ENCODE measurements at regions not wholly inside any gene's neighbourhood (a gene's known extent, or its start where the extent isn't known, plus 50 kb on each side); places are given as distances from the start of the nearest gene placed in this dataset.
A peak's percentile ranks its signal among the peaks of the same experiment; 100 is the strongest.

GRCh38 chr22:47659467-47660223, 897.2 kb downstream of the TBC1D22A start:
- DNase-seq (ENCODE audit: low spot score): no peak

GRCh38 chr22:47658182-47658581, 895.7 kb downstream of the TBC1D22A start:
- DNase-seq (ENCODE audit: low spot score): no peak

- no peak for DNase-seq (ENCODE audit: low spot score)
These were observed 894.8 kb downstream of the TBC1D22A start for GRCh38 chr22:47657224-47657623.

- DNase-seq (ENCODE audit: low spot score): no peak
These were observed 894.4 kb downstream of the TBC1D22A start for GRCh38 chr22:47656806-47657205.

- no peak for DNase-seq (ENCODE audit: low spot score)
These were observed 893.5 kb downstream of the TBC1D22A start for GRCh38 chr22:47655930-47656329.

- no peak for DNase-seq (ENCODE audit: low spot score)
These were observed 892.6 kb downstream of the TBC1D22A start for GRCh38 chr22:47654922-47655491.

- DNase-seq (ENCODE audit: low spot score): no peak
These were observed 891.5 kb downstream of the TBC1D22A start for GRCh38 chr22:47653921-47654320.

GRCh38 chr22:47651216-47651987, 889.0 kb downstream of the TBC1D22A start:
- DNase-seq (ENCODE audit: low spot score): no peak

GRCh38 chr22:47647720-47648119, 885.3 kb downstream of the TBC1D22A start:
- DNase-seq (ENCODE audit: low spot score): no peak

- DNase-seq (ENCODE audit: low spot score): no peak
These were observed 884.7 kb downstream of the TBC1D22A start for GRCh38 chr22:47647181-47647580.

- DNase-seq (ENCODE audit: low spot score): no peak
These were observed 883.5 kb downstream of the TBC1D22A start for GRCh38 chr22:47645923-47646322.

GRCh38 chr22:47645450-47645914, 883.0 kb downstream of the TBC1D22A start:
- DNase-seq (ENCODE audit: low spot score): no peak

- no peak for DNase-seq (ENCODE audit: low spot score)
These were observed 871.9 kb downstream of the TBC1D22A start for GRCh38 chr22:47634347-47634746.

- DNase-seq (ENCODE audit: low spot score): no peak
These were observed 870.7 kb downstream of the TBC1D22A start for GRCh38 chr22:47633111-47633510.

GRCh38 chr22:47632701-47633100, 870.3 kb downstream of the TBC1D22A start:
- DNase-seq (ENCODE audit: low spot score): no peak

GRCh38 chr22:47631571-47632102, 869.2 kb downstream of the TBC1D22A start:
- peak; percentile 51 for DNase-seq (ENCODE audit: low spot score)

- no peak for DNase-seq (ENCODE audit: low spot score)
These were observed 868.5 kb downstream of the TBC1D22A start for GRCh38 chr22:47630741-47631534.

- no peak for DNase-seq (ENCODE audit: low spot score)
These were observed 867.6 kb downstream of the TBC1D22A start for GRCh38 chr22:47629791-47630655.

- DNase-seq (ENCODE audit: low spot score): no peak
These were observed 866.8 kb downstream of the TBC1D22A start for GRCh38 chr22:47629273-47629711.

- no peak for DNase-seq (ENCODE audit: low spot score)
These were observed 866.2 kb downstream of the TBC1D22A start for GRCh38 chr22:47628477-47629272.

Data from iPS-NIHi11 (cell line).